ENCODE measurements at regions not wholly inside any gene's neighbourhood (a gene's known extent, or its start where the extent isn't known, plus 50 kb on each side); places are given as distances from the start of the nearest gene placed in this dataset.
A peak's percentile ranks its signal among the peaks of the same experiment; 100 is the strongest.

- ChIA-PET POLR2A (ENCODE audit: low non-redundant PET) (no interaction called here), CTCF (interaction anchor here (2.1 kb wide), 1 partner anchor 27 kb away, joined by 7 read pairs; no protein-coding TSS in a partner anchor)
- TF ChIP-seq CTCF (conservative IDR thresholded peaks at IDR 0.05; ENCODE audit: low read depth): no peak
- H3K27ac ChIP-seq: no peak overlapping the region
- peak; percentile 60 for DNase-seq (ENCODE audit: low spot score)
Measured at GRCh38 chr6:99841297-99841696, 152.7 kb downstream of the MCHR2 start.

GRCh38 chr6:99846006-99846405 lies 148.0 kb downstream of the MCHR2 start:
- TF ChIP-seq CTCF (conservative IDR thresholded peaks at IDR 0.05; ENCODE audit: low read depth): no peak
- ChIA-PET CTCF (no interaction called here), POLR2A (ENCODE audit: low non-redundant PET) (no interaction called here)
- H3K27ac ChIP-seq: no peak overlapping the region
- no peak for DNase-seq (ENCODE audit: low spot score)

- CTCF ChIA-PET: interaction anchor here (0.6 kb wide), 1 partner anchor 514 kb away, joined by 3 read pairs; no protein-coding TSS in a partner anchor
- H3K27ac ChIP-seq: no peak overlapping the region
- POLR2A ChIA-PET (ENCODE audit: low non-redundant PET): no interaction called here
- no peak for TF ChIP-seq CTCF (conservative IDR thresholded peaks at IDR 0.05; ENCODE audit: low read depth)
- no peak for DNase-seq (ENCODE audit: low spot score)
Measured at GRCh38 chr6:99850841-99851240, 143.2 kb downstream of the MCHR2 start.

GRCh38 chr6:99852031-99852430 lies 142.0 kb downstream of the MCHR2 start:
- CTCF ChIA-PET: interaction anchor here (0.6 kb wide), 1 partner anchor 79 kb away, joined by 3 read pairs; no protein-coding TSS in a partner anchor
- no peak for TF ChIP-seq CTCF (conservative IDR thresholded peaks at IDR 0.05; ENCODE audit: low read depth)
- DNase-seq (ENCODE audit: low spot score): no peak
- POLR2A ChIA-PET (ENCODE audit: low non-redundant PET): no interaction called here
- H3K27ac ChIP-seq: no peak overlapping the region

GRCh38 chr6:99867026-99867425 lies 127.0 kb downstream of the MCHR2 start:
- DNase-seq (ENCODE audit: low spot score): no peak
- CTCF ChIA-PET: interaction anchor here (0.6 to 1.0 kb wide), 2 partner anchors 18 to 260 kb away, joined by 3 to 4 read pairs; no protein-coding TSS in a partner anchor
- TF ChIP-seq CTCF (conservative IDR thresholded peaks at IDR 0.05; ENCODE audit: low read depth): no peak
- POLR2A ChIA-PET (ENCODE audit: low non-redundant PET): no interaction called here
- H3K27ac ChIP-seq: no peak overlapping the region

GRCh38 chr6:99868074-99868702 lies 125.8 kb downstream of the MCHR2 start:
- peak; percentile 88 for TF ChIP-seq CTCF (conservative IDR thresholded peaks at IDR 0.05; ENCODE audit: low read depth)
- ChIA-PET POLR2A (ENCODE audit: low non-redundant PET) (no interaction called here), CTCF (interaction anchor here (0.6 to 2.5 kb wide), 18 partner anchors 14 to 1409 kb away, joined by 3 to 31 read pairs (median 3); no protein-coding TSS in a partner anchor)
- DNase-seq (ENCODE audit: low spot score): peak; percentile 53
- no peak overlapping the region for H3K27ac ChIP-seq
